ENCODE measurements at regions not wholly inside any gene's neighbourhood (a gene's known extent, or its start where the extent isn't known, plus 50 kb on each side); places are given as distances from the start of the nearest gene placed in this dataset.
"Not testable (repeated sequence)": the region's sequence is repeated elsewhere in the genome, so short reads cannot be mapped to it uniquely, and the experiment has no call there.

DNA sequence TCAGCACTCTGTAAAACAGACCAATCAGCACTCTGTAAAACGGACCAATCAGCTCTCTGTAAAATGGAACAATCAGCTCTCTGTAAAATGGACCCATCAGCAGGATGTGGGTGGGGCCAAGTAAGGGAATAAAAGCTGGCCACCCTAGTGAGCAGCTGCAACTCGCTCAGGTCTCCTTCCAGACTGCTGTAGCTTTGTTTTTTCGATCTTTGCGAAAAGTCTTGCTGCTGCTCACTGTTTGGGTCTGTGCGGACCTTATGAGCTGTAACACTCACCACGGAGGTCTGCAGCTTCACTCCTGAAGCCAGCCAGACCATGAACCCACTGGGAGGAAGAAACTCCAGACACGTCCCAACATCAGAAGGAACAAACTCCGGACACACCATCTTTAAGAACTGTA lies 414.9 kb upstream of the DIPK2B start:
- not testable (repeated sequence) for DNase-seq (ENCODE audit: low read depth in 2 of 2, low spot score in 1 of 2)

DNA sequence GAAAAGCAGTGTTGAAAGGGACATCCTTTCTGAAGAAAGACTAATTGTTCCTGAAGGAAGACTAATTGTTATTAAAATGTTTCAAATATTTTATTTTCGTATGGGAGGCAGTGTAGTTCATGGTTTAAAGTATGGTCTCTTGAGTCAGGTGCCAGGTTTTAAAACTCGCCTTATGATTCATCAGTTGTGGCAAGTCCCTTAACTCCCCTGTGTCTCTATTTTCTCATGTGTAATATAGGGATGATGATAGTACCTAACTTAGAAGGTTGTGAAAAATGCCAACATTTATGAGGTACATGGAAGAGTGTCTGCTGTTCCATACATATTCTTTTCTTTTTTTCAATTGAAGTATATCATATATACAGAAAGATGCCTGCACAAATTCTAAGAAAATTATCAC lies 414.2 kb upstream of the DIPK2B start:
- DNase-seq (ENCODE audit: low read depth in 2 of 2, low spot score in 1 of 2) = no peak

DNA sequence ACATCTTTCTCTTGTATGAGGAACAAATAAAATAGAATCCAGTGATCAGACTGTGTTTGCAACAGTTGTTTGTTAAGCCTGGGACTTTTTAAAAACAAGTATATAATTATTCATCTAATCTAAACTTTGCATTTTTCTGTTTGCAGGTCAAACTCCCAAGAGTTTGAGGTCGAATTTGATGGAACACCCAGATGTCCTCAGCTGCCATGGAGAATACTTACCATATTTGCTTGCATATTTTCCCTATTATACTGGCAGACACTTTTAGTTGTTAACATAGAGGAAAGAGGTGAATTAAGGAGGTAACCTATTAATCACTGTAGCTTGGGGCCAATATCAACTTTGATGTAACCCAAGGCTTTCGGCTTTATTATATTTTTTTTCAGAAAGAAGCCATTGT lies 401.5 kb upstream of the DIPK2B start:
- DNase-seq (ENCODE audit: low read depth in 2 of 2, low spot score in 1 of 2) = no peak

DNA sequence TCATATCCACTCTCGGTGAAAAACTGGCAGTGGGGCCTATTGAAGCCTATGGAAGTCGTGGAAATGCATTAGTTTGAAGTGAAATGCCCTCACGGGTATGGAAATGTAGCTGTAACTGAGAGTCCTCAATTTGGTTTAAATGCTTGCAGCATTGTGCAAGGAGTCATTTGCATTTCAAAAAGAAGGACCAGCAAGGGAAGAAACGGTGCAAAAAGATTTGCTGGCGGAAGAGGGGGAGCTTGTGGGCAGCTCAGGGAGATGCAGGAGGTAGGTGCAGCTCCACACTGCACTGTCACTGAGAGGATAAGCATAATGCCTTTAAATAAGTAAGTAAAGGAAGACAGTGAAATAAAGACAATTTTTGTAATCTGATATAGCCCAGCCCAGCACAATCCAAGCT lies 400.4 kb upstream of the DIPK2B start:
- no peak for DNase-seq (ENCODE audit: low read depth in 2 of 2, low spot score in 1 of 2)

DNA sequence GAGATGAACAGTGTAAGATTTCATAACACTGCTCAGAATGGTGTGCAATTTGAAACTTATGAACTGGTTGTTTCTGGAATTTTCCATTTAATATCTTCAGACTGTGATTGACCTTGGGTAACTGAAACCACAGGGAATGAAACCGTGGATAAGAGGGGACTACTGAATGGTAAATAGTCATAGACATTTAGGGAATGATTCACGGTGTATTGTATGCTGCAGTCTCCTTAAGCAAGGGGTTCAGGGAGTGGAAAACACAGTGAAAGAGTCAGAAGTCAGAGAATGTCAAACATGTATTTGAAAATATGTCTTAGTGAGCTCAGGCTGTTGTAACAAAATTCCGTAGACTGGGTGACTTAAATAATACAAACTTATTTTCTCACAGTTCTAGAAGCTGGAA lies 398.2 kb upstream of the DIPK2B start:
- DNase-seq (ENCODE audit: low read depth in 2 of 2, low spot score in 1 of 2) = no peak

DNA sequence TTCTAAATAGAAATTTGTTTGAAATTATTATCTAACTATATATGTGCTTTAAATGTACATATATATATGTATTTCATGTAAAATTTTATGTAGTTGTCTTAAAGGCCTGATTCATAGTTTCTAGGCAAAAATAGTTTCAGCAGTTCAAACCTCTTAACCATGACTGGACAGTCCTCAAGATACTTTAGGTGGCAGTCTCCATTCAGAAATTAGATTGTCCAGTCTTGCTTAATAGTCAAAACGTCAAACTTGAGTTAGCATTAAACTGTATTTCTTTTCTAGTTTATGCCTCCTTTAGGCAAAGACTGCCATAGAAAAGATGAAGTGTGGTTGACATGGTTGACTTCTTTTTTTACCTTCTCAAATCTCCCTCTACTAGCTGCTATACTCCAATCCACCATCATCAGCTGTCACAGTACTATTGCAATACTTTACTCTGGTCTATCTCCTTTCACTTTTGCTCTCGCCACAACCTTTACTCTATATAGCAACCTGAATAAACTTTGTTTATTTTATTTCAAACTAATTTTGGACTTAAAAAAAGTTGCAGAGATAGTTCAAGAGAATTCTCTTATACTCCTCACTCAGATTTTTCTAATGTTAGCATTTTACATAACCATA lies 395.6 kb upstream of the DIPK2B start:
- DNase-seq (ENCODE audit: low read depth in 2 of 2, low spot score in 1 of 2) = no peak

DNA sequence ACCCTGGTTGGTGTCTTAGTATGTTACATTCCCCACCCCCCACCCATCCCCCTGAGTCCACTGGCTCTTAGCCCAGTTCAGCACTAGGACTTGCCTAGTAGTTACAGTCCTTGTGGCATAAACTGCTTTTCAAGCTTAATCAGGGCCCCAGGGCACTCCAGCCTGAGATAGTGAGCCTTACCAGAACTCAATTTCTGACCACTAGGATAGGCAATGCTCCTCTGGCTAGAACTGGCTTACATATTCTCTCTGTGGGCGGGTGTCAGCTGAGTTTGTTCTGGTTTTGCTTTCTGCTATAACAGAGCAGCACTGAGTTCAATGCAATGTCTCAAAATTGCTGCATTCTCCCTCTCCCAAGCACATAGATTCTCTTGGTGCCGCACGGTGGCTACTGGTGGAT lies 391.4 kb upstream of the DIPK2B start:
- DNase-seq (ENCODE audit: low read depth in 2 of 2, low spot score in 1 of 2) = no peak

DNA sequence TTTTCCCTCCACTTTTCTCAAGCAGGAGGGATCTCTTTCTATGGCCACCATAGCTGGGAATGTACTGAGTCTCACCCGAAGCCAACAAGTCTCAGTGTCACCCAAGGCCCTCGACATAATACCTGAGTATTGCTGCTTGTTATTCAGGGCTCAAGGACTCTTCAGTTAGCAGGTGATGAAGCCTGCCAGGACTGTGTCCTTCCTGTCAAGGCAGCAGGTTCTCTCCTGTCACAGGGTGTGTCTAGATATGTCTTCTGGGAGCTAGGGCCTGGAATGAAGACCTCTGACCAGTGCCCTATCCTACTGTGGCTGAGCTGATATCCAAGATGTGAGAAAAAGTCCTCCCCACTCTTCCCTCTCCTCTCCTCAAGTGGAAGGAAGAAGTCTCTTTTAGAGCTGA lies 391.0 kb upstream of the DIPK2B start:
- no peak for DNase-seq (ENCODE audit: low read depth in 2 of 2, low spot score in 1 of 2)

DNA sequence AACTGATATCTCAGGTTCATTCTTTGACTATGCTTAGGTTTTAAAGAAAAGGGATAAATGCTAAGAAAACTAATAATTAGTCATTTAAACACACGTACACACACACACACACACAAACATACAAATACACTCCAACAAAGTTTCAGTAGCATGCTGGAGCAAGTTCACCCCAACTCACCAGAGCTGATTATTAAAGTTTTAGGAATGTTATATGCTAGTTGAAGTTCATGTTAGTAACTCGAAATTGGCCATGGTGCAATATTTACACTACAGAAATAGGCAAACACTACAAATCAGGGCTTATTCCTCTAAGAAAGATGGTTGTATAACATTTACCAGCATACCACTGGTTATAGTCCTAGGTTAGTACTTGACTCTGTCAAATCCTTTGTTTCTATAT lies 384.0 kb upstream of the DIPK2B start:
- no peak for DNase-seq (ENCODE audit: low read depth in 2 of 2, low spot score in 1 of 2)

DNA sequence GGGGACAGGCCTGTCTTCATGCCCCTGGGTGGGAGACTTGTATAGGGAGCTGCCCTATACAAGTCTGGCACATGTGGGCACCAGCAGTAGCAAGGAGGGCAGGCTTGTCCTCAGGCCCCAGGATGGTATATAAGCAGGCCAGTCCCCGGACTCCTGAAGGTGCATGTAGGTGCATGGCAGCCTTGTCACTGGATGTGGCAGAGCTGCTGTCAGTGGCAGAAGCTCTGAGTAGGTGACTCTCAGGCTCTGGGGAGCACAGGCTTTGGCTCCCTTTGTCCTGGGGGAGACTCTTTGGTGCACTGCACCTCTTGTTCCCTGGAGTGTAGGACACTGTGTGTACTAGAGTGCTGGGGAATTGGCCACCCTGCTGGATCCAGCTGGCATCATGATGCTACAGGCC lies 376.7 kb upstream of the DIPK2B start:
- DNase-seq (ENCODE audit: low read depth in 2 of 2, low spot score in 1 of 2) = no peak

DNA sequence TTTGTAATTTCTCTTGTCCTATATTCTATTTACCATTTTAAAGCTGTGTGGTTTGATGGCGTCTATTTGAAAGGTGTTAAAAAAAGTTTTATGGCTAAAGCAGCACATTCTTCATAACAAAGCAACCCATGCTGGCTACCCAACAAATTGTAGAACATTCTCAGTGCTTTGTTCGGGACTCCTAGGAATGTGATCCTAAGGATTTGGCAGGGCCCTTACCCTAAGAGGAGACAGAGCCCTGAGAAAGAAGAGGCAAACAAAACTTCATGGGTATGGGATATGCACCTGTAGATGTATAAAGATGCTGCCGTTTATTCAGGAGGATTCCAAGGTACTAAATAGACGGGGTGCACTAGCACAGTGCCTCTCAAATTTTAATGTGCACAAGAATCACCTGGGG lies 370.8 kb upstream of the DIPK2B start:
- no peak for DNase-seq (ENCODE audit: low read depth in 2 of 2, low spot score in 1 of 2)

DNA sequence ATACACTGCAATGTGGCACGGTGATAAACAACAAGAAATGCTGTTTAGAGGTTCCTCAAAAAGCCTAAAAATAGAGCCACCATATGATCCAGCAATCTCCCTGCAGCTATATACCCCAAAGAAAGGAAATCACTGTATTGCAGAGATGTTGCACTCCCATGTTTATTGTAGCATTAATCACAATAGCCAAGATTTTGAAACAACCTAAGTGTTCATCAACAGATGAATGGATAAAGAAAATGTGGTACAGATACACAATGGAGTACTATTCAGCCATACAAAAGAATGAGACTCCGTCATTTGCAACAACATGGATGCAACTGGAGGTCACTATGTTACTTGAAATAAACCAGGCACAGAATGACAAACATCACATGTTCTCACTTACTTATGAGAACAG lies 365.8 kb upstream of the DIPK2B start:
- no peak for DNase-seq (ENCODE audit: low read depth in 2 of 2, low spot score in 1 of 2)

DNA sequence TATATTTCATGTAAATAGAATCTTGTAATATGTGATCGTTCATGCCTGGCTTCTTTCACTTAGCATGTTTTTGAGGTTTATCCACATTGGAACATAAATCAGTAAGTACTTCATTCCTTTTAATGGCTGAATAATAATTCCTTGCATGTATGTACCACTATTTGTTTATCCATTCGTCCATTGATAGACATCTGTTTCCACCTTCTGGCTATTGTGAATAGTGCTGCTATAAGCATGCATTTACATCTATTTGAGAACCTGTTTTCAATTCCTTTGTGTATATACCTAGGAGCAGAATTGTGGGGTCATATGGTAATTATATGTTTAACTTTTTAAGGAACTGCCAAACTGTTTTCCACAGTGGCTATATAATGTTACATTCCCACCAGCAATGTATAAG lies 356.7 kb upstream of the DIPK2B start:
- DNase-seq (ENCODE audit: low read depth in 2 of 2, low spot score in 1 of 2) = no peak

DNA sequence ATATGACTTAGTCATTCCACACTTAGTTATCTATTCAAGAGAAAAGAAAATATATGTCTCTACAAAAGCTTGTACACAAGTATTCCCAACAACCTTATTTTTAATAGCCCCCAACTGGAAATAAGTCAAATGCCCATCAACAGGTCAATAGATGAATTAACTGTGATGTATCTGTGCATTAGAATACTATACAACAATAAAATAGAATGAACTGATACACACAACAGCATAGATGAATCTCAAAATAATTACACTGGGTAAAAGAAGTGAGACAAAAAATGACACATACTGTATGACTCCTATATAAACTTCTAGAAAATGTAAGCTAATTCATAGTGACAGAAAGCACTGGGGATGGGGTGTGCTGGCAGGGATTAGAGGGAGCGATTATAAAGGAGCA lies 354.1 kb upstream of the DIPK2B start:
- DNase-seq (ENCODE audit: low read depth in 2 of 2, low spot score in 1 of 2) = no peak

DNA sequence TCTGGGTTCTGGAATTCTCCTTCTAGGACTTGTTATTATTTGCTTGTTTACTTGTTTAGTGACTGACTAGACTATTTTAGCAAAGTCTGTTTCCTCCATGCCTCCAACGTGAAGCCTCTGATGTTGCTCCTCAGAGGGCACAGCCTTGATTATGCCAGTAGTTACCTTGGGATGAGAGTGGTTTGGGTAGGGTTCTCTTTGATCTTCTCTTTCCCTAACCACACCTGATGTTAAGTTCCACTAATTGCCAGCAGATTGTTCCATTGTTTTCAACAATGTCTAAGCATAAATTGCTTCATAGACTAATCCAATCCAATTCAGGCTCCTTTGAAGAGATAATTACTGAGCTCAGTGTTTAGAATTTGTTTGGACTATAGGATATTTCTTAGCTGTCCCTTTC lies 352.7 kb upstream of the DIPK2B start:
- no peak for DNase-seq (ENCODE audit: low read depth in 2 of 2, low spot score in 1 of 2)

DNA sequence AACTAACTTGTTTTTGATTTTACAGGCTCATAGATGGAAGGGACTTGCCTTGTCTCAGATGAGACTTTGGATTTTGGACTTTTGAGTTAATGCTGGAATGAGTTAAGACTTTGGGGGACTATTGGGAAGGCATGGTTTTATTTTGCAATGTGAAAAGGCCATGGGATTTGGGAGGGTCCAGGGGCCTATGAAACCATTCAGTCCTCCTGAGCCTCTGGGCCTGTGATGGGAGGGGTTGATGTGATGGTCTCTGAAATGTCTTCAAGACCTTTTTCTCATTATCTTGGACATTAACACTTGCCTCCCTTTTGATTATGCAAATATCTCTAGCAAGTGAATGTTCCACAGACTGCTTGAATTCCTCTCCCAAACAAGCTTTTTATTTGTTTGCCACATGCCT lies 346.0 kb upstream of the DIPK2B start:
- not testable (repeated sequence) for DNase-seq (ENCODE audit: low read depth in 2 of 2, low spot score in 1 of 2)

DNA sequence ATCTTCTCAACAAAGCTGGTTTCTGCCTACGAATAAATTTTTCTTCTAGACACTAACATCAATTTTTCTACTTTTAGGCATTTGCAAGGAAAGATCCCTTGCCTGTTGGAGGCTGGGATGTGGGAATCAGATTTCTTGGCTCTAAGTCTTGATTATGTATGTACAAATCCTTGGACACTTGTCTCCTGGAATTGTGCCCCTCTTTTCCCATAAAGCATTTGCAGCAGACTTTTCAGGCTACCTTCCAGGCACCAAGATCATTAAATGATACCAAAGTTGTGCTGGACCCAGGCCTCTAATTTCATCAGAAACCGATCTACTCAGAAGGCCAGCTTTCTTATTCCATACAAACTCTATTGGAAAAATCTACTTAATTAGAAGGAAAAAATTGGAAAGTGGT lies 339.5 kb upstream of the DIPK2B start:
- DNase-seq (ENCODE audit: low read depth in 2 of 2, low spot score in 1 of 2) = no peak

DNA sequence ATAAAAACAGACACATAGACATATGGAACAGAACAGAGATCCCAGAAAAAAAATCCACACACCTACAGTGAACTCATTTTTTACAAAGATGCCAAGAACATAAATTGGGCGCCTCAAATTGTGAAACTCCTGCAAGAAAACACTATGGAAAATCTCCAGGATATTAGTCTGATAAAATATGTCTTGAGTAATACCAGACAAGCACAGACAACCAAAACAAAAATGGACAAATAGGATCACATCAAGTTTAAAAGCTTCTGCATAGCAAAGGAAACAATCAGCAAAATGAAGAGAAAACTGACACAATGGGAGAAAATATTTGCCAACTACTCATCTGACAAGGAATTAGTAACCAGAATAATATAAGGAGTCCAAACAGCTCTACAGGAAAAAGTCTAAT lies 337.3 kb upstream of the DIPK2B start:
- no peak for DNase-seq (ENCODE audit: low read depth in 2 of 2, low spot score in 1 of 2)

DNA sequence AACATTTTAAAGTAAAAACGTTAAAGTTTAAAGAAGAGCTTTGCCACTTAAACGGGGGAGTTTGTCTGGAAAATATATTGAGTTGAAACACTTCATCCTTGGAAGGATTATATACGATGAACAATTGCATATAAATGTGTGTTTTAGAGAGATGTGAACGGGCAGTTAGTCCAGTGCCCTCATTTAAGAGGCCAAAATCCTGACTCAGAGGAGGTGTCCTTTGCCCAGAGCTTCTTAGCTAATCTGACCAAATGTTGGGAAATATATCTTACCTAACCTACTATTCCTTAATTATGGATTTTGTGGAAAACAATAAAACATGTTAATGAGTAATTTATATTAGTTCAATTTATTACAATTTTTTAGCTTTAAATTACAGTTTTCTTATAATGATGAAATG lies 327.2 kb upstream of the DIPK2B start:
- no peak for DNase-seq (ENCODE audit: low read depth in 2 of 2, low spot score in 1 of 2)

DNA sequence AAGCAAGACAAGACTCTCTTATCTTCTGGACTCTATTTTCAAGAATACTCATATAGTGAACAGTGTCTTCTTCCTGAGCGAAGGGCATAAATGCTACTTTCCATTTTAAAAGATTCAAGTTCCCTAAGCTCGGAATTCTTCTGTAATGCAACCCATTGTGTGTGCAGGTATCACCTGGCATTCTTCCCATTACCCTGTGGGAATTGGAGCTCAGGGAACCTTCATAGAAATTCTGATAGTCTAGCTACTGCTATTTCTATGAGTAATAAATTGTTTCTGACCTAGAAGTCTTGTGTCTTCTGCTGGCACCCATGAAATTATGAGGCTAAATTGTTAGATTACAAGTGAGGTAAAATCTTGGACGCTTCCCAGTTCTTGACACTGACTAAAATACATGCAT lies 324.1 kb upstream of the DIPK2B start:
- DNase-seq (ENCODE audit: low read depth in 2 of 2, low spot score in 1 of 2) = no peak

DNA sequence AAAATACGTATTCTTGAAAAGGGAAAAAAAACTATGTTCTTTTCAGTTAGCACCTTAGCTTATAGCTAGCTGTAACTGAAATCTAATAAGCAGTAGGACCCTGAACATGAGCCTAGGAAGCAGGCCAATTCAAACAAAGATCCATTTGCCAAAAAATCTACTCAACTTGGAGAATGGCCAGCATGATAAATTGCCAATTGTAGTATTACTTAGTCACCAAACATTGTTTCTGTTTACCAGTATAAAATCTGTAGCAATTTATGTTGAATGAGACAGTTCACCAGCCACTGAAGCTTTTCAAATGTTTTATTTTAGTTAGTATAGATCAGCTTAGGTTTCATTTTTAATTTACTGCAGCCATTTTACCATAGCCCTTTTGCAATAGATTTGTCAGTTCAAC lies 323.6 kb upstream of the DIPK2B start:
- DNase-seq (ENCODE audit: low read depth in 2 of 2, low spot score in 1 of 2) = no peak

DNA sequence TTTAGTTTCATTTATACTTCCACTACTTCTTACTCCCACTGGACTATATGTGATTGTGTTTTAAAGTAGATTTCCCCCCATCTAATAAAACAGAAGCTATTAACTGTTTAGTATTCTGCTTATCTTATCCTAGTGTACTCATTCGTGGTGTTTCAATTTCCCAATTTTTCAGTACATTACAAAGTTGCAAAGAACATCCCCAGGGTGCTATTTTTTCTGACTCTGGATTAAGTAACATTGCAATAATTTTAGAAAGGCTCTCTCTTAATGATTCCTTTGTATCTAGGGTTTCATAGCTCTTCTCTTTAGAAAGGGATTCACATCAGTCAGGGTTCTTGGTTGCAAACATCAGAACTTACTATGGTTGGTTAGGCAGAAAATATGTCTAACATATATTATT lies 317.9 kb upstream of the DIPK2B start:
- DNase-seq (ENCODE audit: low read depth in 2 of 2, low spot score in 1 of 2) = no peak

DNA sequence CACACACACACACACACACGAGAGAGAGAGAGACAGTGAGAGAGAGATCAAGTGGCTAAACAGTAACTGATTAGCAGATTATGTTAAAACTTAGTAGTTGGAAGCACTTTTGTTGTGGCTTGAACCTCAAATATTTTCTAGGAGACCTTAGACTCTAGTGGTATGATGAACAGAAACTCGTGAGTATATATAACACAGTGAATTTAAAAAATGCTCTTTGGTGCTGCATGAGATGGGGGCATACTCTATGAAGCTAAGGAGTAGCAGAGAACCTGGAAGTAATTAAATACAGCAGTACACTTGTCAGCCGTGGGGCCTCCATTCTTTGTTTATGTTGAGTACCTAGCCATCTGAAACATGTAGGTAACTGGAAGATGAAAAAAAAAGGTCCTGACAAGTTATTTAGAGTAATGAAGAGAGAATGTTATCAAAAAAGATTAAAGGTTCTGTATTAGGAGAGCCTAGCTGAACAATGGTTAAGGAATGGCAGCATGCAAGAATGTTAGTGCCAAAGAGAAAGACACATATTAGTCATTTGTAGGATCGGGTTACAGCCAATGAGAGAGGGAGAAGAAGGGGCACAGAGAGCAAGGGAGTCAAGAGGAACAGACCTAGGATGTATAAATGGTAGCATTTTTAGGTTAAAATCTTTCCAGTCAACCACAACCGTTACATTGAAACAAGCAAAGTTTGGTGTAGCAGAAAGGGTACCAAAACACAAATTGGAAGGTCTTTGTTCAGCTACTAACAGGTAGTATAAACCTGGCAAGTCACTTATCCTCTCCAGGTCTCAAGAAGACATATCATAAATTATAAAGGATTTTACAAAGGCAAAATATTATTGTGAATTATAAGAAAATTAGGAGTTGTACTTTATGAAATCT lies 316.7 kb upstream of the DIPK2B start:
- DNase-seq (ENCODE audit: low read depth in 2 of 2, low spot score in 1 of 2) = no peak

All from stimulated activated CD8-positive, alpha-beta memory T cell treated with anti-CD3 and anti-CD28 coated beads, Interleukin-4, amount 100 ng/mL, for 1 hour (primary cell).